ENCODE measurements at regions not wholly inside any gene's neighbourhood (a gene's known extent, or its start where the extent isn't known, plus 50 kb on each side); places are given as distances from the start of the nearest gene placed in this dataset.

GRCh38 chr1:219837274-219837993 lies 90.9 kb downstream of the SLC30A10 start:
- Mint-ChIP-seq H3K4me1 (peaks cover 25% of the 10 kb centered on the region), H3K27ac (no peak overlapping the region), H3K9me3 (peaks cover 14% of the 10 kb centered on the region), H3K27me3 (ENCODE audit: low read depth, poor library complexity) (peaks cover 15% of the 10 kb centered on the region), H3K4me3 (no peak overlapping the region), H3K36me3 (ENCODE audit: low read depth) (no peaks in the 10 kb centered on the region)
- TF ChIP-seq, protein P1, sequence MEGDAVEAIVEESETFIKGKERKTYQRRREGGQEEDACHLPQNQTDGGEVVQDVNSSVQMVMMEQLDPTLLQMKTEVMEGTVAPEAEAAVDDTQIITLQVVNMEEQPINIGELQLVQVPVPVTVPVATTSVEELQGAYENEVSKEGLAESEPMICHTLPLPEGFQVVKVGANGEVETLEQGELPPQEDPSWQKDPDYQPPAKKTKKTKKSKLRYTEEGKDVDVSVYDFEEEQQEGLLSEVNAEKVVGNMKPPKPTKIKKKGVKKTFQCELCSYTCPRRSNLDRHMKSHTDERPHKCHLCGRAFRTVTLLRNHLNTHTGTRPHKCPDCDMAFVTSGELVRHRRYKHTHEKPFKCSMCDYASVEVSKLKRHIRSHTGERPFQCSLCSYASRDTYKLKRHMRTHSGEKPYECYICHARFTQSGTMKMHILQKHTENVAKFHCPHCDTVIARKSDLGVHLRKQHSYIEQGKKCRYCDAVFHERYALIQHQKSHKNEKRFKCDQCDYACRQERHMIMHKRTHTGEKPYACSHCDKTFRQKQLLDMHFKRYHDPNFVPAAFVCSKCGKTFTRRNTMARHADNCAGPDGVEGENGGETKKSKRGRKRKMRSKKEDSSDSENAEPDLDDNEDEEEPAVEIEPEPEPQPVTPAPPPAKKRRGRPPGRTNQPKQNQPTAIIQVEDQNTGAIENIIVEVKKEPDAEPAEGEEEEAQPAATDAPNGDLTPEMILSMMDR (IDR thresholded peaks at IDR 0.05), result peak; percentile 59
- DNase-seq, result peak; percentile 24

DNA sequence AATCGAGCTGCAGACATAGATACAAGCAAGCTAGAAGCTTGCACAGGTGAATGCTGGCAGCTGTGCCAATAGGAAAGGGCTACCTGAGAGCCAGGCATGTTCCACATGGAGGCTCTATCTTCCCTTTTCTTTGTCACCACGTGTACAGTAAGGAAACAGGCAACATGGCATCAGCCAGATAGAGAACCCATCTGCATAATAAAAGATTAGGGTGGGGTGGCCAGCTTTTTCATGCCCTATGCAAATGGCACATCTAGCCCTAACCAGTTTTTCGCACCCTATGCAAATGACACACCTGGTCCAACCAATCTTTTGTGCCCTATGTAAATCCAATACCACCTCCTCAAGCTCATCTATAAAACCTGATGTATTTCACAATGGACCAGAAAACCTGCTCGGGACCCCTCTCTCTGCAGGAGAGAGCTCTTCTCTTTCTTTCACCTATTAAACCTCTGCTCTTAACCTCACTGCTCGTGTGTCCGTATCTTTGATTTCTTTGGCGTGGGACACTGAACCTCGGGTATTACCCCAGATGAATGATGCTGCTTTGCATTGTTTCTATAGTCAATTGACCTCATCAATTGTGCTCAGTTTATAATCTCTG lies 93.9 kb downstream of the SLC30A10 start:
- H3K4me3 Mint-ChIP-seq, result no peak overlapping the region
- peaks cover 13% of the 10 kb centered on the region for H3K4me1 Mint-ChIP-seq
- TF ChIP-seq, protein P1 (IDR thresholded peaks at IDR 0.05), result no peak
- H3K36me3 Mint-ChIP-seq (ENCODE audit: low read depth), result no peaks in the 10 kb centered on the region
- no peak overlapping the region for H3K27ac Mint-ChIP-seq
- peaks cover 15% of the 10 kb centered on the region for H3K27me3 Mint-ChIP-seq (ENCODE audit: low read depth, poor library complexity)
- peaks cover 9% of the 10 kb centered on the region for H3K9me3 Mint-ChIP-seq
- no peak for DNase-seq

- no peak overlapping the region for H3K27ac Mint-ChIP-seq
- peaks cover 15% of the 10 kb centered on the region for H3K27me3 Mint-ChIP-seq (ENCODE audit: low read depth, poor library complexity)
- TF ChIP-seq, protein P1 (IDR thresholded peaks at IDR 0.05), result no peak
- H3K4me1 Mint-ChIP-seq, result peaks cover 6% of the 10 kb centered on the region
- DNase-seq, result no peak
- H3K36me3 Mint-ChIP-seq (ENCODE audit: low read depth), result no peaks in the 10 kb centered on the region
- peaks cover 3% of the 10 kb centered on the region for H3K9me3 Mint-ChIP-seq
- H3K4me3 Mint-ChIP-seq, result no peak overlapping the region
These were observed 95.0 kb downstream of the SLC30A10 start for GRCh38 chr1:219833214-219833815.

DNA sequence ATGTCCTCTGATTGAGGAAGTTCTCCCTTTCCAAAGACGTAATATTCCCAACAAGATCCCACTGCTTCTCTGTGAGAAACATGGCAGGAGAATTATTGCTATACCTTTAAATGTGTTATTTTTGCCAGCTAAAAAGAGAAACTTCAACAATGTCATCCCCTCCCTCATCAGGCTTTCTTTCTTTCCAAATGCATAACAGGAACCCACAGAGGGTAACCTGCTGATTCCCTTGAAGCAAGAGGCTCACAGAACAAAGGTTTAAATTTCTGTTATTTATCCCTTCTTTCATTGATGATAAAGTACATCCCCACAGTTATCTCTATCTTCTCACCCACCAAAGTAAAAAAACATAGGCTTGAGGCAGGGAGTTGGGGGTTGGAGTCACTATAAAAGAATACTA lies 102.1 kb downstream of the SLC30A10 start:
- TF ChIP-seq, protein P1 (IDR thresholded peaks at IDR 0.05), result no peak
- Mint-ChIP-seq H3K27me3 (ENCODE audit: low read depth, poor library complexity) (no peaks in the 10 kb centered on the region), H3K27ac (no peak overlapping the region), H3K4me1 (no peaks in the 10 kb centered on the region), H3K36me3 (ENCODE audit: low read depth) (no peaks in the 10 kb centered on the region), H3K4me3 (no peak overlapping the region), H3K9me3 (no peaks in the 10 kb centered on the region)
- DNase-seq, result no peak

DNA sequence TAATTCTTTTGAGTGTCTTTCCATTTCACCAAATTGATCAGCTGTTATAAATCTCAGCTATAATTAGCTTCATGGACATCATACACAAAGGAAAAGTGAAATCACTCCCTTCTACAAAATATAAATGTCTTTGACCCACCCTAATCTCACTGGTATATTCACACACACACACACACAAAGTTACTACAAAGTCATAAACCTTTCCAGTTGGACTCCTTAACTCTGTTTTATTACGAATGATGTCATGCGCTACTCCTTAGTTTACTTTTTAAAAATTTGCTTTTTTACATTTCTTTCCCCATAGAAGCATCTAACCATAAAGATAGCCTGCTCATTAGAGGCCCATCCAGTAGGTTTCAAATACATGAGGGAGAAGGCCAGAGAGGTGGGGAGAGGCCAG lies 103.0 kb downstream of the SLC30A10 start:
- Mint-ChIP-seq H3K4me1 (no peaks in the 10 kb centered on the region), H3K4me3 (no peak overlapping the region), H3K27ac (no peak overlapping the region), H3K27me3 (ENCODE audit: low read depth, poor library complexity) (no peaks in the 10 kb centered on the region), H3K36me3 (ENCODE audit: low read depth) (no peaks in the 10 kb centered on the region), H3K9me3 (no peaks in the 10 kb centered on the region)
- TF ChIP-seq, protein P1 (IDR thresholded peaks at IDR 0.05), result no peak
- DNase-seq, result no peak

Data from nephron progenitor cell (in vitro differentiated cells).